Calu3 (cell line): ENCODE measurements at regions not wholly inside any gene's neighbourhood (a gene's known extent, or its start where the extent isn't known, plus 50 kb on each side); places are given as distances from the start of the nearest gene placed in this dataset.

ENCODE experiments used
- BruUV-seq: library from RNA; stranded (reverse); fragments of 400-500 nt; replicated peaks from 2 replicates; lab custom pipeline; 2021; lab: Mats Ljungman, UMichigan
- CTCF ChIA-PET: fragments of 300-600 bp; sonication (Branson Sonifier 250); formaldehyde crosslinking; loops from one replicate; lab custom pipeline; 2022; ENCODE audit warnings: antibody characterized with exemption; lab: Charles Lee
- DNase-seq: peaks from one replicate; pipeline ENCODE4 v3.0.0; 2022
- H3K27ac Mint-ChIP-seq: one replicate; pipeline ENCODE4 v1.8.0; 2022; ENCODE audit warnings: mixed read lengths; ENCODE audit not compliant: unreplicated experiment
- H3K27me3 Mint-ChIP-seq: one replicate; pipeline ENCODE4 v1.8.0; 2022; ENCODE audit warnings: mixed read lengths; ENCODE audit not compliant: unreplicated experiment
- H3K36me3 Mint-ChIP-seq: one replicate; pipeline ENCODE4 v1.8.0; 2022; ENCODE audit warnings: mild to moderate bottlenecking, moderate library complexity, mixed read lengths; ENCODE audit not compliant: insufficient read depth, unreplicated experiment
- H3K4me1 Mint-ChIP-seq: one replicate; pipeline ENCODE4 v1.8.0; 2022; ENCODE audit warnings: mild to moderate bottlenecking, low read depth, mixed read lengths; ENCODE audit not compliant: unreplicated experiment
- H3K4me3 Mint-ChIP-seq: one replicate; pipeline ENCODE4 v1.8.0; 2022; ENCODE audit warnings: mild to moderate bottlenecking, low read depth, moderate library complexity, mixed read lengths; ENCODE audit not compliant: unreplicated experiment
- H3K9me3 Mint-ChIP-seq: one replicate; pipeline ENCODE4 v1.8.0; 2022; ENCODE audit warnings: low read depth, mixed read lengths; ENCODE audit not compliant: unreplicated experiment
- CTCF ChIP-seq: fragments of 200-600 bp; IDR thresholded peaks from one replicate; pipeline ENCODE4 v1.8.0; 2022; ENCODE audit warnings: antibody characterized with exemption; ENCODE audit not compliant: unreplicated experiment
- intact Hi-C: fragments of 100-400 bp; cut with micrococcal nuclease; formaldehyde crosslinking; loops from one replicate; pipeline ENCODE4 v1.10.0; 2022; ENCODE audit not compliant: unreplicated experiment

GRCh38 chr2:7881063-7881462, 800.8 kb upstream of the ID2 start:
- TF ChIP-seq CTCF, result no peak
- intact Hi-C loops, result loop anchor here (5.0 kb wide), 1 partner anchor 54 kb away; no protein-coding TSS in a partner anchor
- peaks cover 40% of the 10 kb centered on the region for H3K4me1 Mint-ChIP-seq
- CTCF ChIA-PET, result interaction anchor here (1.3 kb wide), 1 partner anchor 108 kb away, joined by 4 read pairs; no protein-coding TSS in a partner anchor
- H3K9me3 Mint-ChIP-seq, result peaks cover 10% of the 10 kb centered on the region
- peaks cover 6% of the 10 kb centered on the region for H3K36me3 Mint-ChIP-seq
- DNase-seq, result peak; percentile 10
- peak overlapping the region; percentile 34 for H3K4me3 Mint-ChIP-seq
- peak overlapping the region; percentile 82 for H3K27ac Mint-ChIP-seq
- no peaks in the 10 kb centered on the region for H3K27me3 Mint-ChIP-seq
- BruUV-seq, result no TSS peak

GRCh38 chr2:7881466-7881865, 800.4 kb upstream of the ID2 start:
- Mint-ChIP-seq H3K4me3 (peak overlapping the region; percentile 34), H3K27me3 (no peaks in the 10 kb centered on the region), H3K36me3 (peaks cover 6% of the 10 kb centered on the region), H3K27ac (peak overlapping the region; percentile 82), H3K9me3 (peaks cover 10% of the 10 kb centered on the region), H3K4me1 (peaks cover 44% of the 10 kb centered on the region)
- intact Hi-C loops, result loop anchor here (5.0 kb wide), 1 partner anchor 54 kb away; no protein-coding TSS in a partner anchor
- BruUV-seq, result no TSS peak
- CTCF ChIA-PET, result interaction anchor here (1.3 kb wide), 1 partner anchor 108 kb away, joined by 4 read pairs; no protein-coding TSS in a partner anchor
- TF ChIP-seq CTCF, result no peak
- DNase-seq, result no peak

GRCh38 chr2:7882296-7882695, 799.6 kb upstream of the ID2 start:
- peaks cover 6% of the 10 kb centered on the region for H3K36me3 Mint-ChIP-seq

GRCh38 chr2:7884338-7884737, 797.5 kb upstream of the ID2 start:
- CTCF ChIA-PET, result no interaction called here
- H3K27me3 Mint-ChIP-seq, result no peaks in the 10 kb centered on the region
- no peak overlapping the region for H3K4me3 Mint-ChIP-seq
- peaks cover 10% of the 10 kb centered on the region for H3K9me3 Mint-ChIP-seq
- peaks cover 6% of the 10 kb centered on the region for H3K36me3 Mint-ChIP-seq
- H3K4me1 Mint-ChIP-seq, result peaks cover 50% of the 10 kb centered on the region
- BruUV-seq, result no TSS peak
- no peak for DNase-seq
- no peak overlapping the region for H3K27ac Mint-ChIP-seq
- intact Hi-C loops, result loop anchor here (5.0 kb wide), 1 partner anchor 57 kb away; no protein-coding TSS in a partner anchor
- no peak for TF ChIP-seq CTCF

More at GRCh38 chr2:7882296-7882695, 799.6 kb upstream of the ID2 start:
- intact Hi-C loops, result loop anchor here (5.0 kb wide), 1 partner anchor 55 kb away; no protein-coding TSS in a partner anchor
- Mint-ChIP-seq H3K9me3 (peaks cover 10% of the 10 kb centered on the region), H3K27me3 (no peaks in the 10 kb centered on the region), H3K27ac (peak overlapping the region; percentile 82), H3K4me1 (peaks cover 53% of the 10 kb centered on the region), H3K4me3 (no peak overlapping the region)
- no peak for TF ChIP-seq CTCF
- CTCF ChIA-PET, result no interaction called here
- BruUV-seq, result no TSS peak
- DNase-seq, result no peak
